ENCODE measurements at regions not wholly inside any gene's neighbourhood (a gene's known extent, or its start where the extent isn't known, plus 50 kb on each side); places are given as distances from the start of the nearest gene placed in this dataset.

GRCh38 chr1:218666263-218666662 lies 321.1 kb downstream of the TGFB2 start:
- ATAC-seq (replicated peaks in 1 of 2) (no peak), DNase-seq (no peak)
- no peaks in the 10 kb centered on the region for H3K27me3 Mint-ChIP-seq (ENCODE audit: low read depth)
- H3K36me3 Mint-ChIP-seq (ENCODE audit: insufficient read depth in 2 of 2), result no peaks in the 10 kb centered on the region
- no peak overlapping the region for H3K4me3 Mint-ChIP-seq
- H3K9me3 Mint-ChIP-seq, result peaks cover 4 to 7% of the 10 kb centered on the region in 2 donors
- no peak overlapping the region for H3K27ac Mint-ChIP-seq
- H3K4me1 Mint-ChIP-seq (ENCODE audit: low read depth), result no peaks in the 10 kb centered on the region

- ATAC-seq (replicated peaks in 1 of 2) (no peak), DNase-seq (no peak)
- Mint-ChIP-seq H3K27ac (no peak overlapping the region), H3K4me3 (no peak overlapping the region), H3K4me1 (ENCODE audit: low read depth) (no peaks in the 10 kb centered on the region), H3K36me3 (ENCODE audit: insufficient read depth in 2 of 2) (no peaks in the 10 kb centered on the region), H3K9me3 (peaks cover 2 to 7% of the 10 kb centered on the region in 2 donors), H3K27me3 (ENCODE audit: low read depth) (no peaks in the 10 kb centered on the region)
Measured at GRCh38 chr1:218667781-218668516, 322.8 kb downstream of the TGFB2 start.

GRCh38 chr1:218669431-218669830 lies 324.3 kb downstream of the TGFB2 start:
- Mint-ChIP-seq H3K36me3 (ENCODE audit: insufficient read depth in 2 of 2) (no peaks in the 10 kb centered on the region), H3K9me3 (peaks cover 2 to 7% of the 10 kb centered on the region in 2 donors), H3K27ac (no peak overlapping the region), H3K27me3 (ENCODE audit: low read depth) (no peaks in the 10 kb centered on the region), H3K4me1 (ENCODE audit: low read depth) (no peaks in the 10 kb centered on the region), H3K4me3 (no peak overlapping the region)
- ATAC-seq (replicated peaks in 1 of 2), result no peak
- DNase-seq, result no peak

- H3K4me3 Mint-ChIP-seq, result no peak overlapping the region
- DNase-seq (no peak), ATAC-seq (replicated peaks in 1 of 2) (no peak)
- H3K27me3 Mint-ChIP-seq (ENCODE audit: low read depth), result no peaks in the 10 kb centered on the region
- peaks cover 2 to 5% of the 10 kb centered on the region in 2 donors for H3K9me3 Mint-ChIP-seq
- no peaks in the 10 kb centered on the region for H3K36me3 Mint-ChIP-seq (ENCODE audit: insufficient read depth in 2 of 2)
- H3K27ac Mint-ChIP-seq, result no peak overlapping the region
- no peaks in the 10 kb centered on the region for H3K4me1 Mint-ChIP-seq (ENCODE audit: low read depth)
Measured at GRCh38 chr1:218670875-218671274, 325.7 kb downstream of the TGFB2 start.

GRCh38 chr1:218671573-218671972 lies 326.4 kb downstream of the TGFB2 start:
- no peak for DNase-seq
- H3K36me3 Mint-ChIP-seq (ENCODE audit: insufficient read depth in 2 of 2), result no peaks in the 10 kb centered on the region
- H3K4me3 Mint-ChIP-seq, result no peak overlapping the region
- no peak for ATAC-seq (replicated peaks in 1 of 2)
- no peak overlapping the region for H3K27ac Mint-ChIP-seq
- H3K27me3 Mint-ChIP-seq (ENCODE audit: low read depth), result no peaks in the 10 kb centered on the region
- peaks cover 2 to 5% of the 10 kb centered on the region in 2 donors for H3K9me3 Mint-ChIP-seq
- no peaks in the 10 kb centered on the region for H3K4me1 Mint-ChIP-seq (ENCODE audit: low read depth)

- ATAC-seq (replicated peaks in 1 of 2), result no peak
- Mint-ChIP-seq H3K36me3 (ENCODE audit: insufficient read depth in 2 of 2) (no peaks in the 10 kb centered on the region), H3K27me3 (ENCODE audit: low read depth) (no peaks in the 10 kb centered on the region), H3K4me3 (no peak overlapping the region), H3K27ac (no peak overlapping the region), H3K4me1 (ENCODE audit: low read depth) (no peaks in the 10 kb centered on the region), H3K9me3 (peaks cover 2 to 5% of the 10 kb centered on the region in 2 donors)
- no peak for DNase-seq
Measured at GRCh38 chr1:218673170-218673569, 328.0 kb downstream of the TGFB2 start.

- Mint-ChIP-seq H3K4me1 (ENCODE audit: low read depth) (no peaks in the 10 kb centered on the region), H3K27ac (no peak overlapping the region), H3K4me3 (no peak overlapping the region), H3K9me3 (peaks cover 2 to 5% of the 10 kb centered on the region in 2 donors), H3K27me3 (ENCODE audit: low read depth) (no peaks in the 10 kb centered on the region), H3K36me3 (ENCODE audit: insufficient read depth in 2 of 2) (no peaks in the 10 kb centered on the region)
- ATAC-seq (replicated peaks in 1 of 2) (no peak), DNase-seq (no peak)
Measured at GRCh38 chr1:218674280-218674773, 329.2 kb downstream of the TGFB2 start.

- no peaks in the 10 kb centered on the region for H3K27me3 Mint-ChIP-seq (ENCODE audit: low read depth)
Measured at GRCh38 chr1:218677026-218677425, 331.9 kb downstream of the TGFB2 start.

GRCh38 chr1:218679391-218679790 lies 334.3 kb downstream of the TGFB2 start:
- no peaks in the 10 kb centered on the region for H3K4me1 Mint-ChIP-seq (ENCODE audit: low read depth)
- H3K27ac Mint-ChIP-seq, result no peak overlapping the region
- H3K36me3 Mint-ChIP-seq (ENCODE audit: insufficient read depth in 2 of 2), result no peaks in the 10 kb centered on the region
- no peak overlapping the region for H3K4me3 Mint-ChIP-seq
- peaks cover 4% of the 10 kb centered on the region in 2 donors for H3K9me3 Mint-ChIP-seq
- no peaks in the 10 kb centered on the region for H3K27me3 Mint-ChIP-seq (ENCODE audit: low read depth)
- no peak for ATAC-seq (replicated peaks in 1 of 2)
- no peak for DNase-seq

More at GRCh38 chr1:218677026-218677425, 331.9 kb downstream of the TGFB2 start:
- H3K4me1 Mint-ChIP-seq (ENCODE audit: low read depth), result no peaks in the 10 kb centered on the region
- DNase-seq (no peak), ATAC-seq (replicated peaks in 1 of 2) (no peak)
- no peaks in the 10 kb centered on the region for H3K36me3 Mint-ChIP-seq (ENCODE audit: insufficient read depth in 2 of 2)
- H3K9me3 Mint-ChIP-seq, result peaks cover 4% of the 10 kb centered on the region in 2 donors
- no peak overlapping the region for H3K27ac Mint-ChIP-seq
- no peak overlapping the region for H3K4me3 Mint-ChIP-seq

- ATAC-seq (replicated peaks in 1 of 2) (no peak), DNase-seq (no peak)
- H3K4me1 Mint-ChIP-seq (ENCODE audit: low read depth), result no peaks in the 10 kb centered on the region
- peaks cover 4 to 5% of the 10 kb centered on the region in 2 donors for H3K9me3 Mint-ChIP-seq
- no peak overlapping the region for H3K4me3 Mint-ChIP-seq
- H3K27me3 Mint-ChIP-seq (ENCODE audit: low read depth), result no peaks in the 10 kb centered on the region
- H3K36me3 Mint-ChIP-seq (ENCODE audit: insufficient read depth in 2 of 2), result no peaks in the 10 kb centered on the region
- H3K27ac Mint-ChIP-seq, result no peak overlapping the region
Measured at GRCh38 chr1:218679988-218680748, 335.0 kb downstream of the TGFB2 start.

GRCh38 chr1:218683242-218683641 lies 338.1 kb downstream of the TGFB2 start:
- no peaks in the 10 kb centered on the region for H3K36me3 Mint-ChIP-seq (ENCODE audit: insufficient read depth in 2 of 2)
- no peak overlapping the region for H3K4me3 Mint-ChIP-seq
- peaks cover 5 to 8% of the 10 kb centered on the region in 2 donors for H3K9me3 Mint-ChIP-seq
- no peak overlapping the region for H3K27ac Mint-ChIP-seq
- no peaks in the 10 kb centered on the region for H3K4me1 Mint-ChIP-seq (ENCODE audit: low read depth)
- H3K27me3 Mint-ChIP-seq (ENCODE audit: low read depth), result no peaks in the 10 kb centered on the region
- ATAC-seq (replicated peaks in 1 of 2) (no peak), DNase-seq (no peak)

GRCh38 chr1:218686258-218686657 lies 341.1 kb downstream of the TGFB2 start:
- H3K4me1 Mint-ChIP-seq (ENCODE audit: low read depth), result no peaks in the 10 kb centered on the region
- H3K9me3 Mint-ChIP-seq, result peaks cover 4% of the 10 kb centered on the region in 2 donors
- ATAC-seq (replicated peaks in 1 of 2), result no peak
- no peak overlapping the region for H3K27ac Mint-ChIP-seq
- no peak overlapping the region for H3K4me3 Mint-ChIP-seq
- DNase-seq, result no peak
- H3K27me3 Mint-ChIP-seq (ENCODE audit: low read depth), result no peaks in the 10 kb centered on the region
- no peaks in the 10 kb centered on the region for H3K36me3 Mint-ChIP-seq (ENCODE audit: insufficient read depth in 2 of 2)

- Mint-ChIP-seq H3K9me3 (peaks cover 3 to 4% of the 10 kb centered on the region in 2 donors), H3K4me3 (no peak overlapping the region), H3K36me3 (ENCODE audit: insufficient read depth in 2 of 2) (no peaks in the 10 kb centered on the region), H3K27me3 (ENCODE audit: low read depth) (no peaks in the 10 kb centered on the region), H3K4me1 (ENCODE audit: low read depth) (no peaks in the 10 kb centered on the region), H3K27ac (no peak overlapping the region)
- ATAC-seq (replicated peaks in 1 of 2) (no peak), DNase-seq (no peak)
Measured at GRCh38 chr1:218686761-218687160, 341.6 kb downstream of the TGFB2 start.

Measured in activated T-cell treated with anti-CD3 and anti-CD28 coated beads, Interleukin-2, amount 50 U/mL, for 72 hours (primary cell).